HG03108 (cell line): ENCODE measurements at regions not wholly inside any gene's neighbourhood (a gene's known extent, or its start where the extent isn't known, plus 50 kb on each side); places are given as distances from the start of the nearest gene placed in this dataset.

Source experiments
- ATAC-seq: cut with Tn5 transposase; IDR thresholded peaks from one replicate; pipeline ENCODE4 v1.9.1; 2021; ENCODE audit warnings: moderate library complexity; ENCODE audit not compliant: unreplicated experiment

DNA sequence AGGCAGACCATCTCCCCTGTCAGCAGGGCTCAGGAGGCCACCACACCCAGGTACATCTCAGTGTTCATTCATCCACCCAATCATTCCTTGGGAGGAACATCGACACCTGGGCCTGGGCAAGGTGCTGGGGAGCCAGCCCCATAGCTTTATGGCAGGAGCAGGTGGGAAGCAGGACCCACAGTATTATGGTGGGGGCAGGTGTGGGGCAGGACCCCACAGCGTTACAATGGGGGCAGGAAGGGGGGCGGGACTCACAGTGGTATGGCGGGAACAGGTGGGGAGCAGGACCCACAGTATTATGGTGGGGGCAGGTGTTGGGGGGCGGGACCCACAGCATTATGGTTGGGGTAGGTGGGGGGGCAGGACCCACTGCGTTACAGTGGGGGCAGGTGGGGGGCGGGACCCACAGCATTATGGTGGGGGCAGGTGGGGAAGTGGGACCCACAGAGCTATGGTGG lies 128.9 kb upstream of the HS6ST1 start:
- ATAC-seq: no peak

DNA sequence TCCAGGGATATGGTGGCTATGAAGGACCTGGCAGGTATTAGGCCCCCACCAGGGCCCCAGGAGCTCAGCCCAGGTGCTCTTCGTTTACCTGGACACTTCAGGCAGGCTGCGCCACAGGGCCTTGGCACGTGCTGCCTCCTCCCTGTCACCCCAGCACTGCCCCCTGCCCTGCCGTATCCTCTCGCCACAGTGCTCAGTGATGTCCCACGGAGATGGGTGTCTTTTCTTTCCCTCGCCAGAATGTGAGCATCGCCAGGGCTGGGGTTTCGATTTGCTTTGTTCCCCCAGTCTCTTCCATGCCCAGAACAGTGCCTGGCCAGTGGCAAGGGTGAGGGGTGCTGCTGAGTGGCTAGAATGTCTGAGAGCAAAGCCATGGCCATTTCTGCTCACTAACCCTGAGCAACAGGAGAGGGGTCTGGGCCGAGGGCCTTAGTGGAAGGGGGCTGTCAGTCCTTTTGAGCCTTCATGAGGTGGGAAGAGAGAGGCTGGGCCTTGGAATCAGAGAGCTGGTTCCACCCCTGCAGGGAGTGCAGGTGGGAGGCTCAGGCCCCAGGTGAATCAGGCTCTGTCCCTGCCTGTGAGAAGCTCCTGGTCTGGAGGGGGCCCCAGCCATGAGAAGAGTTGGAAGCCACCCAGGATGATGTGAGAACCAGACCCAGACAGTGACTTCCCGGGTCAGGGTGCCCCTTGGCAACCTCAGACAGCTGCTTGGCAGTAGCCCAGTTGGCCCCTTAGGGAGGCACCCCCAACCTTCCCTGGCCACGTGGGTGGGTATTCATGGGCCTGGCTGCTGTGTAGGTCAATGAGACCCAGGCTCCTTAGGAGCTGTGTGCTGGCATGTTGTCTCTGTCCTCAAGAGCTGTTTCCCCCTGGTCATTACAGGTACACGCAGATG lies 129.9 kb upstream of the HS6ST1 start:
- ATAC-seq: no peak

DNA sequence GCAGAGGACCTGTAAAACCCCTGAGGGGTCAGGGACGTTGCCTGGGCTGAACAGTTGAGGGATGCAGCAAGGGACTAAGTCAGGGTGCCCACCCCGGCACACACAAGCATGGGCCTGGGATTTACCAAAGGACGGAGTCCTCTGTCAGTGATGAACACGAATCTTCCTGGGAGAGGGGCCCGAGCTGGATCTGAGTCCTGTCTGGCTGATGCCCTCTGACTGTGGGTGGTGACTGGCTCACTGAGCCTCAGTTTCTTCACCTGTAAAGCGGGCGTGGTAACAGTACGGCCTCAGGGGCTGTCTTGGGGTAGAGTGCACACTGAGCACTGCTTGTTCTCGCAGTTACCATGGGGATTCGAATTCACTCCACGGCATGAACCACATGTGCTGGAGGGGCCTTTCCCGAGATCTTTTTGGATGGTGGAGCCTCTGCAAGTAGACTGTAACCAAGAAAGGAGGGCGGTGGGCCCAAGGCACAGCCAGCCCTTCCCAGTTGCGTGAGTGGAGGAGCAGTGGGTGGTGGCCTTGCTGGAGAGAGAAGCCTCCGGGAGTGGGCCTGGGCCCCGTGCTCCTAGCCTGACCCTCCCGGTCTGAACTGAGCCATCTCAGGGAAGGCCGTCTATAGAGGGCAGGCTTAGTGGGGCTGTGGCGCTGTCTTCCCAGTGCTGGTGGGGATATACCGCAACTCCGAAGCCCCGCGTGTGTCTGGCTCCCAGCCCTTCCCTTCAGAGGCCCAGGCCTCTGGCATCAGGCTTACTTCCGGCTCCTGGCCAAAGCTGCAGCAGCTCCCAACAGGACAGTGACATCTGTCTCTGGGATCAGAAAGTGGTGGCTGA lies 130.8 kb upstream of the HS6ST1 start:
- no peak for ATAC-seq

DNA sequence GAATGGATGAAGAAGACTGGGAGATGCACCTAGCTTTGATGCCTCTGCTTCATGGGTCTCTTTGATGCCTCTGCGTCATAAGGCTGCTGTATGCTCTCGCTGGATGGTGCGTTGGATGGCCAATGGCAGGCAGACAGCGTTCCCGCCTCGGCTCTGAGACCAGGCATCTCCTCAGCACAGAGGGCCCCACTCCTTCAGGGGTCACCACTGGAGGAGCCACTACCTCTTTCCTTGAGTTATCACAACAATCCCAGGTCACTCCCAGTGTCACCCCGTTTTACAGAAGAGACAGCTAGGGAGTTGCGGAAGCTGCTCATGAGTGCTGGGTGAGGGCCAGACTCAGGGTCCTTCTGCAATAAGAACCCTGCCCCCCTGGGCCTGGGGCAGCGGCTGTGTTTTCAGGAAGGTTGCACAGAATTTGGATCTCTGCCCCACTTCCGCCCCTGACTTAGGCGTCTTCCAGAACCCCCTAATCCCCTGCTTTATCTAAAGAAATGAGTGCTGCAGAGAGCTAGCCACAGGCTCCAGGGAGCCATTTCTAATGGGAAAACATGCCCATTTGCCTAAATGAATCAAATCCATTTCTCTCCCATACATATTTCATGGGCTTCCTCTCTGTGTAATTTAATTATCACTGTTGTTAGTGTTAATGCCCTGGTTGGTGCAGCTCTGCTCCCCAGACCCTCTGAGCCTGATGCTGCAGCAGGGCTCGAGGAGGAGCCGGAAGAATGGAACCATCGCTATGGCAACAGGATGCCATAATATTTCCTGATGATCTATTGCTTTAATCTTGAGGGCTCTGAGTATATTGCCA lies 131.8 kb upstream of the HS6ST1 start:
- no peak for ATAC-seq

DNA sequence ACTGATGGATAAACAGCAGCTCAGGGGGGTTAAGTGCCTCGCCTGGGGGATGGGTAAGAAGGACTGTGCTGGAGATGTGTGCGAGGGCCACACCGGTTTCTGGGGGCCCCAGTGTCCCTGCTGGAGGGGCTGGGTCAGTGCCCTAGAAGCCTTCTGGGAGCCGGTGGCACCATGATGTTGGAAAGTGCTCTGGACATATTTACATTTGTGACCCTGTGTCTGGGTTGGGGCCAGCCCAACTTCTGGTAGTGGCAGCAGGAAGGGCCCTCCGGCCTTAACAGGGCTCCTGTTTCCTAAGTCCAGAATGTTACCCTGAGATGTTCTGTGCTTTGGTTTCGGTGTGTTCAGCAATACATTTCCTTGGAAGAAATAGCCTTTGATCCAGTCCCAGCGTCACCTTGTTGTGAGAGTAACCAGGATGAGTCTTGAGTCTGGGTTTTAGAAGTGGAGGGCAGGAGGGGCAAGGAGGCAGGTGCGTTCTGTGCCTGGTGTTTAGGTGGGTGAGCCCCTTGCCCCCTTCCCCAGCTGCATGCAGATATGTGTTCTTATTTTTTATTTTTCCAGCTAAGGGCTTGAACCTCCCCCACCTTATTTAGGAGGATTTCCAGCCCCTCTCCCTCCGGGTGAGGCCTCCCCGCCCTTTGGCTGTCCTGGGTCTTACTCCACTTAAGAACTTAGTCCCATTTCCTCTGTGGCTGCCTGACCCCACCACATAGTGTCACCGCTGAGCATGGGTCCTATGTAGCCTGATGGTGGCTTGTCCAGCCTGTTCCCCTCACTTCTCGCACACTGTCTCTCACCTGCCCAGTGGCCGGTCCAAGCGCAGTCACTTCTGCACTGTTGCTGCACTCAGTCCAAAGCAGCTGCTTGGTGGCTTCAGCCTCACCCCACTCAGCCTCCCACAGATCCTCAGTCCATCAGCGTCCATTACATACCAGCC lies 132.7 kb upstream of the HS6ST1 start:
- no peak for ATAC-seq

DNA sequence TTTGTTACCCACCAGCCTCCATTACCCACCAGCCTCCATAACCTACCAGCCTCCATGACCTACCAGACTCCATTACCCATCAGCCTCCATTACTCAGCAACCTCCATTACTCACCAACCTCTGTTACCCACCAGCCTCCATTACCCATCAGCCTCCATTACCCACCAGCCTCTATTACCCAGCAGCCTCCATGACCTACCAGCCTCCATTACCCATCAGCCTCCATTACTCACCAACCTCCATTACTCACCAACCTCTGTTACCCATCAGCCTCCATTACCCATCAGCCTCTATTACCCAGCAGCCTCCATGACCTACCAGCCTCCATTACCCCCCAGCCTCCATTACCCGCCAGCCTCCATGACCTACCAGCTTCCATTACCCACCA lies 133.3 kb upstream of the HS6ST1 start:
- no peak for ATAC-seq

DNA sequence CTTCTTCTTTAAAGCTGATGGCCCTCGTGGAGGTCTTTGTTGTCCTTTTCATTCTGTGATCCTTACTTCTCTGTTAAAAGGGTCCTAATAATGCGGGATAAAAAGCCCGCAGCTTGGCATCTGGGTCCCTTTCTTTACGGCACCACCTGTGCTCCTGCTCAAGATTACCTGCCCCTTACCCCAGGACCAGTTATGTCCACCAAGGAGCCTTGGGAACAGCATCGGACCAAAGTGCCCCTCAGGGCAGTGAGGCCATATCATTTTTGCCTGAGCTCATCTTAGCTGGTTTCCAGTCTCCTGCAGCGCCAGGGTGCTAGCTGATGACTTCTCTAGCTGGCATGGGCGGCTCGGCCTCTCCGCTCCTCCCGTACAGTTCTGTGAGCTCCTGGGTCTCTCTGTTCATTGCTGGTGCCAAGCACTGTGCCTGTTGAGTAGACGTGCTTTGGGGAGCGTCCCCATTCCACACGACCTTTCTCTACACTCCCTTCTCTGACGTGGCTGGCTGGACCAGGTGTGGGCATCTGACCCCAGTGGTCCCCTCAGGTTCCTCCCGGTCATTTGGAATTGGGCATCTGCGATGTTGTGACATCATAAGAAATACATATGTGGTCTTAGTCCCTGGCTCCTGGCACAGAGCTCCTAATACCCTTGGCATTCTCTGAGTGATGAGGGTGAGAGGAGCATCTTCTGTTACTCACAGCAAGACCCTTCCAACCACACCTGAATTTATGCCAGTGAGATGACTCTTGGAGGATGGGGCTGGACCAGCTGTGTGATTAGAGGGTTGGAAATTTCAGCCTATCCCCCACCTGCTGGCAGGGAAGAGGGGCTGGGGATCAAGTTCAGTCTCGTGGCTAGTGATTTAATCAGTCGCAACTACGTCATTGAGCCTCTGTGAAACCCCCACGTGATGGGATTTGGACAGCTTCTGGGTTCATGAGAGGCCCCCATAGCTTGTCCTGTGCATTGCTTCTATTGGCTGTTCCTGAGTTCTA lies 134.2 kb upstream of the HS6ST1 start:
- no peak for ATAC-seq

DNA sequence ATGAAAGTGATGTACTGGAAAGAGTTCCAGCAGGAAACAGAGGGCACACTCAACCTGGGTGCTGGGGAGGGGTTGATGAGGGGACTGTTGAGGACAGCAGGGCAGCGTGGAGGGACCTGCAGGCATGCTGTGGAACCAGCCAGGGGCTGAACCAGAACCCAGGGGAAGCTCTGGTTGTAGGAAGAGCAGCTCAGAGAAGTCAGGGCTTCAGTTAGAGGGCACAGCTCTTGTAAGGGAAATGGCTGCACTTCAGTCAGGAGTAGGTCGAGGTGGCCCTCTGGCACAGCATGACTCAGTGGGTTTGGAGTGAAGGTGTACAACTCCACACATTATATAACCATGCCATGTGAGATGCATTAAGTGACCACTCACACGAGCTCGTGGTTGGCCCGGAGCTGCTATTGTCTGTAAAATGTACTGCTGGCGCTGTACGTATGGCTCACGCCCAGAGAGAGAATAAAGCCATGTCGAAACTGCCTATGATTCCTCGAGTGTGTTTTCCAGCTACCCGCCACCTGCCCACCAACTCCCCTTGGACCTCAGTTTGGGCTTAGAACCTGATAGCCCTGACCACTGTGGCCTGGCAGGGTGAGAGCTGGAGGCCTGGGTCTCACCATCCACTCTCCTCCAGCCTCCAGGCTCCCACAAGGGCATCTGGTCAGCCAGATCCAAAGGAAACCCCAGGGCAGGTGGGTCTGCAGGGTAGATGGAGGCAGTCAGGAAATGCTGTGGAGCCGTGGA lies 136.5 kb upstream of the HS6ST1 start:
- ATAC-seq: no peak

DNA sequence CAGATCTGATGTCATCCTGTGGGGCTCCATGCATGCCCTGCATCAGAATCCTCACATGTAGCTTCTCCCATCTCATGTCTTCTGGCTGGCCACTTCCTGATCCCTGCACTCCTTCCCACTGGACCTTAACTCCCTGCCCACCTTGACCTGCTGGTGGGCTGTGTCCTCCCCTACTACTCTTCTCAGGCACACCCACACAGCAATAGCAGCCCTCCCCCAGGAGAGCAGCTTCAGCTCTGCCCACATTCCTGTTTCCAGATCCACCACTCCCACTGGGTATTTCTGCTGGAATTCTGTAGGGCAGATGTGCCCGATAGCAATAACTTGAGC lies 137.0 kb upstream of the HS6ST1 start:
- ATAC-seq: no peak

DNA sequence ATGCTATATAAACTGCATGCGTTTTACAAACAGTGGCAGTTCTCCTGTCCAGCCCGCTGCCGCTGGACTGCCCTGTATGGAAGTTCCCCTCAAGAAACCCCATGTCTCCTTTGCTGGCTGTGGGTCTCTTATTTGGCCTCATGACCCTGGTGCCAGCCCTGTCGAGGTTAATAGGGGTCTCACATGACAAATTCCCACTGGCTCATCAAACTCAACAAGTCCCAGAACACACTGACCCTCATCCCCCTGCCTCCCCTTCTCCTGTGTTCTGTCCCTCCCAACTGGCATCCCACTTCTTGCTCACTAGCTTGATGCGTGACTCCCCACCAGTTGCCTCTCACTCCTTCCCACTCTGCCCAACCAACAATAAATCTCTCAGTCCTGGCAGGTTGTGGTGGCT lies 137.6 kb upstream of the HS6ST1 start:
- no peak for ATAC-seq

DNA sequence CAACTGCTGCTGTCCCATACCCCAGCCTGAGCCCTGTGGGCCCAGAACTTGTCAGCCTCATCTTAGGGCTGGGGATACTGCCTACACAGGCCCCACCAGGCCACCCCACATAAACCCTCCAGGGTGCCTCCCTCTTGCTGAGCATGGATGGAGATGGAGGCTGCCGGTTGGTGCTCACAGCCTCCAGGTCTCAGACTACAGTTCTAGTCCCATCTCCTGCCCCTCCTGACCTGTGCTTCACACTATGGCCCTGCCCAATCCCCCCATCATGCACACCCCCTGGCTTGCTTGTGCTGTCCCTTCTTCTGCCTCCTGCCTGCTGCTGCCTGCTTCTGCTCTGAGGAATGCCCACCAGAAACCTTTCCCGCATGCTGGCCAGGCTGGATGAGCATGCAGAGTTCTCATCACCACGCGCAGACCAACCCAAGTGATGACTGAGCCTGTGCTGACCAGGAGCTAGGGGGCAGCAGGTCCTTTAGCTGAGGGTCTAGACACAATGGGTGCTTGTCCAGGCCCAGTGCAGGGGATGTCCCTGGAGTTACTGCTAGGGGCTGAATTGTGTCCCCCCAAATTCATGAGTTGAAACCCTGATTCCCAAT lies 138.4 kb upstream of the HS6ST1 start:
- no peak for ATAC-seq

DNA sequence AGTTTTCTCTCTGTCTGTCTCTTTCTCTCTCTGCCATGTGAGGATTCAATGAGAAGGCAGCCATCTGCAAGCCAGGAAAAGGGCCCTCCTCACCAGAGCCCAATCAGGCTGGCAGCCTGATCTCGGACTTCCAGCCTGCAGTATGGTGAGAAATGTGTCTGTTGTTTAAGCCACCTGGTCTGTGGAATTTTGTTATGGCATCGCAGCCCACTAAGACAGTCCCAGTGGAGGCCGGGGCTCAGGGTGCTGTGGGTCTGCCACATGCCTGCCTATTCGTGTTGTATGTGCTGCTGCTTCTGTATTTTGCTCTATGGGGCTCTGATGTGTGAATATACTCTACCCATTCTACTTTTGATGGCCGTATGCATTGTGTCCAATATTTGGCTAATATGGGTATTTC lies 139.0 kb upstream of the HS6ST1 start:
- ATAC-seq: no peak

DNA sequence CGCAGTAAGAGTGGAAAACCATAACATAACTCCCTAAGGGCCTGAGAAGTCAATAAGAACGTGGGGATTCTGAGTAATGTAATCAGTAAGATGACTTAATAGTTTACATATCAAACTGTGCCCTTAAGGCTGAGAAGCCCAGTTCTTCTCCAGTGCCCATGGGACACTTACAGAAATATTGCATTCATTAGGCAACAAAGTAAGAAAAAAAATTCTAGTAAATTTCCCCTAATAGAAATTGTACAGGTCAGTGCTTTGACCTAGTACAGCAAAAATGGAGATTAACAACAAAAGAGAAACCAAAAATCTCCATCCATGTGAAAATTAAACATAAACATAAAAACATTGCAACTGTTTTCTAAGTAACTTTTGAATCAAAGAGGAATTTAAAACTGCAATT lies 139.8 kb upstream of the HS6ST1 start:
- no peak for ATAC-seq

DNA sequence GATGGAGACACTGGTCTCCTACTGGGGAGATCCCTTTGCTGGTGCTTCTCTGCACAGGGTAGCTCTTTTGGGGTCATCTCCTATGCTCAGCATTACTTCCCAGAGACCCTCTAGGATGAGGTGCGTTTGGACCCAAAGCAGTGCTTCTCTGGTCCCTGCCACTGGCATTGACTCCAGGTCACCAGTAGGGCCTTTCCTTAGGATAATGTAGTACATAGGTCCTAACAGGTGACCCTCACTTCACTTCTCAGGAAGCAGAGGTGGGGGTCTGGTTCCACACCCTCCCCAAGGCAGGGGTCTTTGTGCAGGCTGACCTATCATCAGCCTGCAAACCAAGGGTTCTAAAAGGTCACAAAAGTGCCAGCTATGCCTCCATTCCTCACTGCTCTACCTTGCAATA lies 145.8 kb upstream of the HS6ST1 start:
- no peak for ATAC-seq

DNA sequence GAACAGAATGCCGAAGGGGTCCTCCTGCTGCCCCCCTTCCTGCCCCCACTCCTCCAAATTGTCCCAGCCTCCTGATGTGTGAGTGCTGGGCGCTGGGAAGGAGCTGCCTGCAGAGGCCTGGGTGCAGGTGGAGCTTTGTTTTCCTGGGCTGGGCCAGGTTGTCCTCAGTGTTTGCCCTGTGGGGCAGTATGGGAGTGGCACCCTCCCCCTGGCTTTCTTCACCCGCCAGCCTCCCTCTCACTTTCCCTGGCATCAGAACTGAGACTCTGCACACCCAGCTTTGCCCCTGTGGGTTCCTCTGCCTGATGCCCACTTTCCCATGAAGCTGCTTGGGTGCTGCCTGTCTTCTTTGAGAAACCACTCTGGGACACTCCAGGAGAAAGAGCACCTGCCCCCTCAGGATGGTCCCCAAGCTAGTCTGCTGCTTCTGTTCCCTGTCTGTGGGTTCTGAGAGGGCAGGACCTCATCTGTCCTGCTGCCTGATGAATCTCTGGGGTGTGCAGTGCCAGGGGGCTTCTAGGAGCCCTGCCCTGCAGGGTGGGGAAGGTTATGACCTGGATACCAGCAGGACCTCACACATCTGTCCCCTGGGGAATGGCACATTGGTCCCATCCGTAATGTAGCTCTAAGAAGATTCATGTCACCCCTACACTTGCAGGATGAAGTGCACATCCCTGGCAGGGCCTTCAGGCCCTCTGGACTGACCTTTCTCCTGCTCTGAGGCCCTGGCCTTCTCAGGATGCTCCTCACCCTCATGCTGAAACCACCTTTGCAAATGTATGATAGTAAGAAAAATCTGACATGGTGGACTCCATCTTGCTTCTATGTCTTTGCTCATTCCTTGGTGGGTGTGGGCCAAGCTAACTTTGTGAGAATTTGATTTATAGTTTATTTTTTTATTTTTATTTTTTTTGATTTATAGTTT lies 146.8 kb upstream of the HS6ST1 start:
- no peak for ATAC-seq

DNA sequence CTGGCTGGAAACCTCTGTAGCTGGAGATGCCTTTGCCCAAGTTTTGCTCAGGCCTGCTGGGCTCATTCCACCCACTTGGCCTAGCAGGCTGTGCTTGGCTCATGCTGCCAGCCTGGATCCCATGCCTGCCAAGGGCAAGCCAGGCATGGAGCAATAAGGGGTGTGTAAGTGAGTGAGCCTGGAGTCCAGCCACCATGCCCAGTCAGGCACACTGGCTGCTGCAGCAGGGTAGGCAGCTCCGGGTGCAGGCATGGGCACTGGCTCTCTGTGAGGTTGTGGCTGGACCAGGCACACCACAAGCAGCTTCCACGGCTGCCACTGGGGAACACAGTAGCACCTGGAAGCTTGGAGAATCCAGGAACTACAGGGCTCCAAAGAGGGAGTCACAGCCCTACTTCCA lies 147.7 kb upstream of the HS6ST1 start:
- no peak for ATAC-seq

DNA sequence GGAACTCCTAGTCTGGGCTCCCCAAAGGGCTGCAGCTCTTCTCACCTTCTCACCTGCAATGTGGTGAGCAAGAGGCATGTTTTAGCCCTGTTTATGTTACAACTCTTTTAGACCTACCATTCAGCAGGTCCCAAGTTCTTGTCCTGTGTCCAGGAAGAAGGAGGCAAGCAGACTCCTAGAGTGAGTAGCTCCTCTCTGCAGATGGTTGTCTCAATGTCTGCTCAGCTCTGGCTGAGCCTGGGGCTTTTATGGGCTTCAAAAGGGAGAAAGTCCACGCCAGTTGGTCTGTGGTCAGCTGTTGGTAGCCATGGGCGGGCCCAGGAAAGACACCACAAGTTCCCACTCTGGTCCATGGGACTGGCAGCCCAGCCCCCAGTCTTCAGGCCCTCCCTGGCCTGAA lies 148.1 kb upstream of the HS6ST1 start:
- ATAC-seq: no peak
